Mesenchymal stem cell (in vitro differentiated cells and primary cell): ENCODE measurements at regions not wholly inside any gene's neighbourhood (a gene's known extent, or its start where the extent isn't known, plus 50 kb on each side); places are given as distances from the start of the nearest gene placed in this dataset.

Source experiments
- DNase-seq: peaks from one replicate; pipeline ENCODE4 v3.0.0-alpha.2; 2013
- H2AFZ ChIP-seq: one replicate; pipeline ENCODE4 v1.6.1; 2013; ENCODE audit warnings: low read depth, mild to moderate bottlenecking, control low read depth, inconsistent platforms, low read length, moderate library complexity
- H2AK5ac ChIP-seq: 2 replicates; pipeline ENCODE4 v1.6.1; 2013; ENCODE audit warnings: low read length, moderate library complexity, mild to moderate bottlenecking, inconsistent platforms; ENCODE audit not compliant: severe bottlenecking
- H2BK120ac ChIP-seq: one replicate; pipeline ENCODE4 v1.6.1; 2013; ENCODE audit warnings: low read depth, mild to moderate bottlenecking, inconsistent platforms, low read length, moderate library complexity
- H2BK12ac ChIP-seq, 2 experiments: one replicate each; pipeline ENCODE4 v1.6.1; 2013; ENCODE audit warnings: inconsistent platforms in 2 of 2, low read length in 2 of 2, mild to moderate bottlenecking in 2 of 2, moderate library complexity in 2 of 2, control low read depth in 1 of 2
- H2BK15ac ChIP-seq: one replicate; pipeline ENCODE4 v1.6.1; 2013; ENCODE audit warnings: mild to moderate bottlenecking, low read depth, inconsistent platforms; ENCODE audit not compliant: poor library complexity, severe bottlenecking
- H2BK5ac ChIP-seq: 2 replicates; pipeline ENCODE4 v1.6.1; 2013; ENCODE audit warnings: low read depth, mild to moderate bottlenecking, low read length, control low read depth, inconsistent platforms; ENCODE audit not compliant: poor library complexity, severe bottlenecking
- H3K14ac ChIP-seq, 2 experiments: one replicate each; pipeline ENCODE4 v1.6.1; 2013; ENCODE audit warnings: inconsistent platforms in 2 of 2, low read length in 2 of 2, control low read depth in 1 of 2, mild to moderate bottlenecking in 1 of 2, moderate library complexity in 1 of 2
- H3K18ac ChIP-seq, 2 experiments: one replicate each; pipeline ENCODE4 v1.6.1; 2013; ENCODE audit warnings: inconsistent platforms in 2 of 2, low read length in 2 of 2, control low read depth in 1 of 2, low read depth in 1 of 2, mild to moderate bottlenecking in 1 of 2
- H3K23ac ChIP-seq, 2 experiments: one replicate each; pipeline ENCODE4 v1.6.1; 2013; ENCODE audit warnings: inconsistent platforms in 2 of 2, low read length in 2 of 2, mild to moderate bottlenecking in 2 of 2, moderate library complexity in 2 of 2, control low read depth in 1 of 2
- H3K27ac ChIP-seq: 2 replicates; pipeline ENCODE4 v1.5.1; 2013; ENCODE audit warnings: mild to moderate bottlenecking, moderate library complexity, low read length, control low read depth, inconsistent platforms; ENCODE audit not compliant: poor library complexity, severe bottlenecking
- H3K27me3 ChIP-seq, 2 experiments: 2 replicates each; pipeline versions ENCODE4 v1.6.1 to v1.7.0; 2013; ENCODE audit warnings: low read length in 2 of 2, mild to moderate bottlenecking in 2 of 2, moderate library complexity in 2 of 2, control low read depth in 1 of 2, inconsistent platforms in 1 of 2; ENCODE audit not compliant: control insufficient read depth in 1 of 2, insufficient read depth in 1 of 2
- H3K36me3 ChIP-seq, 2 experiments: 2 replicates each; pipeline versions ENCODE4 v1.6.1 to v1.7.0; 2013; ENCODE audit warnings: low read length in 2 of 2, control low read depth in 1 of 2, inconsistent platforms in 1 of 2, low read depth in 1 of 2, mild to moderate bottlenecking in 1 of 2; ENCODE audit not compliant: insufficient read depth in 2 of 2, control insufficient read depth in 1 of 2
- H3K4ac ChIP-seq, 2 experiments: one replicate each; pipeline ENCODE4 v1.6.1; 2013; ENCODE audit warnings: inconsistent platforms in 2 of 2, low read length in 2 of 2, mild to moderate bottlenecking in 2 of 2, moderate library complexity in 2 of 2, control low read depth in 1 of 2, low read depth in 1 of 2
- H3K4me1 ChIP-seq: 2 replicates; pipeline ENCODE4 v1.6.1; 2013; ENCODE audit warnings: low read depth, low read length, control low read depth; ENCODE audit not compliant: control insufficient read depth, insufficient read depth
- H3K4me2 ChIP-seq: 2 replicates; pipeline ENCODE4 v1.6.1; 2013; ENCODE audit warnings: low read length, mild to moderate bottlenecking, inconsistent platforms; ENCODE audit not compliant: poor library complexity, severe bottlenecking
- H3K4me3 ChIP-seq, 2 experiments: 2 replicates each; pipeline versions ENCODE4 v1.5.1 to v1.7.0; 2013; ENCODE audit warnings: low read length in 2 of 2, mild to moderate bottlenecking in 2 of 2, control low read depth in 1 of 2, low read depth in 1 of 2; ENCODE audit not compliant: insufficient read depth in 1 of 2
- H3K79me1 ChIP-seq: replicated peaks from 2 replicates; pipeline ENCODE4 v1.6.1; 2013; ENCODE audit warnings: mild to moderate bottlenecking, control low read depth, low read length, inconsistent platforms; ENCODE audit not compliant: poor library complexity, severe bottlenecking
- H3K9ac ChIP-seq: 2 replicates; pipeline ENCODE4 v1.7.0; 2013; ENCODE audit warnings: mild to moderate bottlenecking, low read length, moderate library complexity
- H3K9me3 ChIP-seq: 2 replicates; pipeline ENCODE4 v1.7.0; 2013; ENCODE audit warnings: mild to moderate bottlenecking, low read length; ENCODE audit not compliant: control insufficient read depth
- H4K8ac ChIP-seq: one replicate; pipeline ENCODE4 v1.6.1; 2013; ENCODE audit warnings: inconsistent platforms, mild to moderate bottlenecking, low read length, moderate library complexity
- H4K91ac ChIP-seq: one replicate; pipeline ENCODE4 v1.6.1; 2013; ENCODE audit warnings: mild to moderate bottlenecking, low read length, inconsistent platforms
- WGBS: methylation state at CpG from one replicate; pipeline ENCODE4 v1.1.7; 2013; ENCODE audit warnings: mixed read lengths; 5-methylcytosine and 5-hydroxymethylcytosine counted together

DNA sequence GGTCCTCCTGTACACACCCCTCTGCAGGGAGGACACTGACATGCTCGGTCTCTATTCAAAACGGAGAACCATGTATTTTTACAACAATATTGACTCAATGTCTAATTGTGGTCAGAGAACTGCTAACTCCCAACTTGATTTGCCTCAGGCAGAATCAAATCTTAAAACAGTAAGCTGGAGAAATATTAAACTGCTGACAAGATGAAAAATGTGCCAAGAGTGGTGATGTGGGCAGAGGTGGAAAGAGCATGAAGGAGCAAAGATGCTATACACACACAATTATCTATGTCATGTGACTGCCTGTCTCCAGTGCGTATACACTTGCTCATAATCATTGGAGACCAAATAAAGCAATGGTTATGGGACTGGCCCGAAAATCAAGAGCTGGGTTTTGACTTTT is 556.1 kb upstream of the ZNF608 start:
- peaks cover 1% of the 10 kb centered on the region for H3K4me1 ChIP-seq
- no peak overlapping the region for H3K4ac ChIP-seq
- H4K8ac ChIP-seq = no peak overlapping the region
- H4K91ac ChIP-seq = no peak overlapping the region
- H2BK12ac ChIP-seq = no peak overlapping the region
- no peak overlapping the region for H3K4me3 ChIP-seq
- no peaks in the 10 kb centered on the region for H3K9me3 ChIP-seq
- WGBS = 94% methylated on average over 3 of the region's 4 CpGs
- no peaks in the 10 kb centered on the region for H3K79me1 ChIP-seq
- H2BK5ac ChIP-seq = no peak overlapping the region
- no peak overlapping the region for H2BK15ac ChIP-seq
- H3K27ac ChIP-seq = peak overlapping the region; percentile 12
- no peak overlapping the region for H3K23ac ChIP-seq
- no peak overlapping the region for H3K14ac ChIP-seq
- H3K27me3 ChIP-seq = no peaks in the 10 kb centered on the region
- no peak overlapping the region for H3K9ac ChIP-seq
- H3K36me3 ChIP-seq = no peaks in the 10 kb centered on the region
- H3K18ac ChIP-seq = no peak overlapping the region
- H2AFZ ChIP-seq = no peak overlapping the region
- H2AK5ac ChIP-seq = no peak overlapping the region
- DNase-seq = no peak
- no peak overlapping the region for H3K4me2 ChIP-seq
- no peak overlapping the region for H2BK120ac ChIP-seq

DNA sequence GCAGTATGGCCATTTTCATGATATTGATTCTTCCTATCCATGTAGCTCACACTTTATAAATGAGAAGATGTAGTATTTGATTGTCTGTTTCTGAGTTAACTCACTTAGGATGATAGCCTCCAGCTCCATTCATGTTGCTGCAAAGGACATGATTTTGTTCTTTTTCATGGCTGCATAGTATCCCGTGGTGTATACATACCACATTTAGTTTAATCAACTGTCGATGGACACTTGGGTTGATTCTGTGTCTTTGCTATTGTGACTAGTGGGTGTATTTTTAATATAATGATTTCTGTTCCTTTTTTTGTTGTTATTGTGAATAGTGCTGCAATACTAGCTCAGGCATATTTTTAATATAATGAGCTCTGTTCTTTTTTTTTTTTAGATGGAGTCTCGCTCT is 560.3 kb upstream of the ZNF608 start:
- Histone ChIP-seq H3K27ac (no peak overlapping the region), H3K79me1 (no peaks in the 10 kb centered on the region), H3K4me1 (peaks cover 4% of the 10 kb centered on the region), H4K8ac (no peak overlapping the region), H3K9ac (no peak overlapping the region), H3K36me3 (no peaks in the 10 kb centered on the region), H3K18ac (no peak overlapping the region), H2BK15ac (no peak overlapping the region), H4K91ac (no peak overlapping the region), H2AFZ (no peak overlapping the region), H3K4me2 (no peak overlapping the region), H3K14ac (no peak overlapping the region), H3K4me3 (no peak overlapping the region), H3K4ac (no peak overlapping the region), H3K23ac (no peak overlapping the region), H3K9me3 (no peaks in the 10 kb centered on the region), H2BK120ac (no peak overlapping the region), H2AK5ac (no peak overlapping the region), H2BK5ac (no peak overlapping the region), H2BK12ac (no peak overlapping the region), H3K27me3 (no peaks in the 10 kb centered on the region)
- WGBS = 100% methylated on average over 2 of the region's 3 CpGs
- no peak for DNase-seq

GRCh38 chr5:125310749-125311148 is 564.3 kb upstream of the ZNF608 start:
- Histone ChIP-seq H3K23ac (no peak overlapping the region), H3K36me3 (peaks cover 0 to 5% of the 10 kb centered on the region in 2 experiments), H4K8ac (no peak overlapping the region), H3K4me1 (peaks cover 2% of the 10 kb centered on the region), H2AK5ac (no peak overlapping the region), H3K9me3 (no peaks in the 10 kb centered on the region), H2BK120ac (no peak overlapping the region), H3K9ac (no peak overlapping the region), H2AFZ (no peak overlapping the region), H3K18ac (no peak overlapping the region), H3K79me1 (no peaks in the 10 kb centered on the region), H2BK5ac (no peak overlapping the region), H4K91ac (no peak overlapping the region), H3K4me2 (no peak overlapping the region), H3K4ac (no peak overlapping the region), H3K4me3 (no peak overlapping the region), H3K27ac (no peak overlapping the region), H3K27me3 (no peaks in the 10 kb centered on the region), H2BK15ac (no peak overlapping the region), H2BK12ac (no peak overlapping the region), H3K14ac (no peak overlapping the region)
- DNase-seq = no peak

DNA sequence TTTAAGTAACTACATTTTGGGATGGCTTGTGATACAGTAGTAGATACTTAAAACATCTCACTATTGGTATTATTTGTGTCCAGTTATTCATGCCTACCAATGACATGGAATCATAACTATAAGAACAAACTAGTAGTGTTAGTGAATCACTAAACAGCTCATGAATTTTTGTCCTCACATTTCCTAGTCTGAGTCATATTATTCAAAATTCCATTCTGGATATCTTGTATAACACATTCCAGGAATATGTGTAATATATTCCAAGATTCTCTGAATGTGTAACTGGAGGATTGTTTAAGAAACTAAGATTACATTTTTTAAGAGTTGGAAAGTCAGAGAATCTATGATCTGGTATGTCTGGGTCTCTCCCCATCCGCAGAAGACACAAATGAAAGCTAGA is 565.3 kb upstream of the ZNF608 start:
- Histone ChIP-seq H3K27ac (peak overlapping the region; percentile 82), H3K4me1 (peaks cover 2% of the 10 kb centered on the region), H3K18ac (no peak overlapping the region), H3K4ac (no peak overlapping the region), H3K14ac (no peak overlapping the region), H3K9ac (peak overlapping the region; percentile 53), H2AK5ac (no peak overlapping the region), H3K27me3 (no peaks in the 10 kb centered on the region), H3K9me3 (no peaks in the 10 kb centered on the region), H3K4me3 (no peak overlapping the region), H3K4me2 (no peak overlapping the region), H3K23ac (no peak overlapping the region), H2BK5ac (peak overlapping the region; percentile 45), H4K91ac (no peak overlapping the region), H4K8ac (no peak overlapping the region), H3K79me1 (no peaks in the 10 kb centered on the region), H2BK15ac (no peak overlapping the region), H2AFZ (no peak overlapping the region), H2BK12ac (no peak overlapping the region), H3K36me3 (peaks cover 0 to 5% of the 10 kb centered on the region in 2 experiments), H2BK120ac (no peak overlapping the region)
- peak; percentile 55 for DNase-seq
- WGBS = no CpG with 5 or more reads among the region's 1 CpG
